ENCODE measurements at regions not wholly inside any gene's neighbourhood (a gene's known extent, or its start where the extent isn't known, plus 50 kb on each side); places are given as distances from the start of the nearest gene placed in this dataset.
"Not testable (repeated sequence)": the region's sequence is repeated elsewhere in the genome, so short reads cannot be mapped to it uniquely, and the experiment has no call there.

- no peak for DNase-seq (ENCODE audit: low read depth in 2 of 2)
These were observed 62.6 kb upstream of the PAX8 start for GRCh38 chr2:113341191-113341869.

DNA sequence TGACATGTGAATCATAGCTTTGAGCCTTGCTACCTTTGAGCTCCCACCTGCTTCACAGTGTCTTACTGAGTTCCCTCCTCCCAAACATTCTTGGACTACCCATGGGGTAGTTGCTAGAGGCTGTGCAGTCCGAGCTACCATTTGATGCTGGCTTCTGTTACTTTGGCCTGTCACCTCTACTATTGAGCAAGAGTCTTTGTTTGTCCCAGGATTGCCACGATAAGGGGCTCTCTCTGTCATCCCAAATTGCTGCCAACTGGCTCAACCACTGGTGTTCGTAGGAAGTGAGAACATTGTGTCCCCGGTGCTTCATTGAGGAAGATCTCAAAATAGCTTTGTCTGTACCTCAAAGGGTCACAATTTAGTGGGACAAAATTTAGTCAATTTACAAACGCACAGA is 59.1 kb upstream of the PAX8 start:
- no peak for DNase-seq (ENCODE audit: low read depth in 2 of 2)

- DNase-seq (ENCODE audit: low read depth in 2 of 2): not testable (repeated sequence)
These were observed 57.3 kb upstream of the PAX8 start for GRCh38 chr2:113336040-113336439.

DNA sequence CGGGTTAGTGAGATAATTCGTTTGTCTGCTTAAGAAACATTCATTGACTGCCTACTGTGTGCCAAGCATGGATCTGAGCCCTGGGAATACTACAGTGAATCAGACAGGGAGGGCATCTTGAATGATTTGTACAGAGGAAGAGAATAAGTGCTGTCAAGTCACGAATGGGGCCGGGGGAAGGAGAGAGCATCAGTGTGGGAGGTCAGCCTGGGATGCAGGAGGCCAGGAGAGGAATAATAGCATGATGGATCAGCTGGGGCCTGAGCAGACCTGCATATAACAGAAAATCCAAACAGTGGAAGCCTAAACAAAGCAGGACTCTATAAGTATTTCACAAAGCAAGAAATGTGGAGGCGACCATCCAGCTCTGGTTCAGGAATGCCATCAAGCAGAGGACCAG is 55.4 kb upstream of the PAX8 start:
- no peak for DNase-seq (ENCODE audit: low read depth in 2 of 2)

- DNase-seq (ENCODE audit: low read depth in 2 of 2): not testable (repeated sequence)
These were observed 55.0 kb upstream of the PAX8 start for GRCh38 chr2:113333735-113334134.

DNA sequence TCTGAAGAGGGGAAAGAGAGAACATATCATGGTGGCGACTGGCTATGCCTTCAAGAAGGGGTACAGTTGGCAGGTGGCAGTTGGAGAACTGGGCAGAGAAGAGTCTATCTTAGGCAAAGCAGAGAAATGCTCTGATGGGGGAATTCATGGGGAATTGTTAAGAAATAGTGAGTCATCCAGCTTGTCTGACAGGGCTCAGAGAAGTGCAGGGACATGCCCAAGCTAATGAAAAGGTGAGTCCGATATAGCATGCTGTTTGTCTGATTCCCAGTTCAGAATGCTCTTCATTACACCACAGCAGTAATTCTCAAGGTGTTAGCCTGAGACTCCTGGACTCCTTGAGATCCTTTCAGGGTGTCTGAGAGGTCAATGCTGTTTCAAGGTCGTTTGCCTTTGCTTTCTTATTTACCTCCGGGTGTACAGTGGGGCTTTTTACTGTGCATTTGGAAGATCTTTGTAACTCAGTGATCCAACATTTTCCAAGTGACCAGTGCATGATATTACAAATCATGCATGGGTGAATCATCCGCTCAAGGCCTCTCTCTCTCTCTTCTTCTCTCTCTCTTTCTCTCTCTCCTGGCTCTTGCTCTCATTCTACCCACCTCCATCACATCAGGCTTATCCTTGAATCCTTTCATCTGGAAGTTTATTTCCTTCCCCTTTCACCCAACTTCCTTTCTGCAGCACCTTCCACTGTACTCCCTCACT is 51.5 kb upstream of the PAX8 start:
- DNase-seq (ENCODE audit: low read depth in 2 of 2): not testable (repeated sequence)

GRCh38 chr2:113328973-113329372 is 50.3 kb upstream of the PAX8 start:
- DNase-seq (ENCODE audit: low read depth in 2 of 2): not testable (repeated sequence)

- DNase-seq (ENCODE audit: low read depth in 2 of 2): not testable (repeated sequence)
These were observed 49.9 kb upstream of the PAX8 start for GRCh38 chr2:113328572-113328971.

Data from stimulated activated CD8-positive, alpha-beta memory T cell treated with anti-CD3 and anti-CD28 coated beads, Interleukin-15, amount 100 ng/mL, for 4 hours (primary cell).